Stimulated activated memory B cell treated with anti-CD40 and anti-IgM and Interleukin-4, amounts not matched to agents 10 μg/mL and 1 μg/mL and 100 μg/mL, for 72 hours (primary cell): ENCODE measurements at regions not wholly inside any gene's neighbourhood (a gene's known extent, or its start where the extent isn't known, plus 50 kb on each side); places are given as distances from the start of the nearest gene placed in this dataset.
"Not testable (repeated sequence)": the region's sequence is repeated elsewhere in the genome, so short reads cannot be mapped to it uniquely, and the experiment has no call there.

Experiments used
- ATAC-seq: fragments of 150-1000 bp; cut with Tn5 transposase; 2 replicates; pipeline ENCODE4 v1.10.0; 2021
- H3K27ac Mint-ChIP-seq: one replicate; pipeline ENCODE4 v1.8.0; 2022; ENCODE audit warnings: mild to moderate bottlenecking, mixed read lengths
- H3K27me3 Mint-ChIP-seq: one replicate; pipeline ENCODE4 v1.8.0; 2022; ENCODE audit warnings: mixed read lengths
- H3K36me3 Mint-ChIP-seq: one replicate; pipeline ENCODE4 v1.8.0; 2022; ENCODE audit warnings: mixed read lengths
- H3K4me1 Mint-ChIP-seq: one replicate; pipeline ENCODE4 v1.8.0; 2022; ENCODE audit warnings: mixed read lengths
- H3K4me3 Mint-ChIP-seq: one replicate; pipeline ENCODE4 v1.8.0; 2022; ENCODE audit warnings: mild to moderate bottlenecking, moderate library complexity, mixed read lengths
- H3K9me3 Mint-ChIP-seq: one replicate; pipeline ENCODE4 v1.8.0; 2022; ENCODE audit warnings: mixed read lengths

DNA sequence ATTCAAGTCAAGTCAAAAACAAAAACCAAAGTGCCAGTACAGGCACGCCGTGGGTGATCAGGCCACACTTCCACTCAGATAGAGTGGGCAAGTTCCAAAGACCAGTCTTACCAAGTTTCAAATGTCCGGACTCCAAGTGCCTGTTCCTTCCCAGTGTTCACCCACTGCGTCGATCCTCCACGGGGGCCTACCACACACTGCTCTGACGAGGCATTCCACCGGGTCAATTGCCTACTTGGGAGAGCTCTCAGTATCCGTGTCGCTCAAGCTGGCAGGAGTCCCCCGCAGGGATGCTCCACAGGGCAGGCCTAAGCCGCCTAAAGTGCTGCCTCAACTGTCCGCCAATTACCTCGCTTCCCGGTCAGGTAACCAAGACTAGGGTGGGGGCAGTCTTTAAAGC is 132.3 kb upstream of the CCZ1B start:
- Mint-ChIP-seq H3K9me3 (peaks cover 12% of the 10 kb centered on the region), H3K27me3 (peaks cover 32% of the 10 kb centered on the region), H3K36me3 (peaks cover 10% of the 10 kb centered on the region)
- H3K4me1 Mint-ChIP-seq, H3K4me3 Mint-ChIP-seq, H3K27ac Mint-ChIP-seq, ATAC-seq: not testable (repeated sequence)

DNA sequence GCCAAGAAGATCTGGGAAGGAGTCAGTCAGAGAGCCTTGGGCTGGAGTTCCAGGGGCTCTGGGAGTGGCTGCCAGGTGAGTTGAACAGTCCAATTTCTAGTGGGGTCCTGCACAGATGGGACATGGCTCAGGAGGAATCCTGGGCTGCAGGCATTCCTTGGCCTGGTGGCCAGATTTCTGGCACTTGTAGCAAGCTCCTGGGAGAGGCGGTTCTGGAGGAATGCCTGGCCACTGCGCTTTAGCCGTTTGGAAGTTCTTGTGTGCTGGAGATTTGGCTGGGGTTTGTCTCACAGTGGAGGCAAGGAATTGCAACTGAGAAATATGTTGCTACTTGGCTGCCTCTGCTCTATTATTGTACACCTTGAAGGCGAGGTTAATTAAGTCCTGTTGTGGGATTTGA is 133.9 kb upstream of the CCZ1B start:
- H3K4me3 Mint-ChIP-seq, ATAC-seq, H3K4me1 Mint-ChIP-seq, H3K27ac Mint-ChIP-seq: not testable (repeated sequence)
- peaks cover 10% of the 10 kb centered on the region for H3K36me3 Mint-ChIP-seq
- peaks cover 12% of the 10 kb centered on the region for H3K9me3 Mint-ChIP-seq
- H3K27me3 Mint-ChIP-seq = peaks cover 38% of the 10 kb centered on the region

DNA sequence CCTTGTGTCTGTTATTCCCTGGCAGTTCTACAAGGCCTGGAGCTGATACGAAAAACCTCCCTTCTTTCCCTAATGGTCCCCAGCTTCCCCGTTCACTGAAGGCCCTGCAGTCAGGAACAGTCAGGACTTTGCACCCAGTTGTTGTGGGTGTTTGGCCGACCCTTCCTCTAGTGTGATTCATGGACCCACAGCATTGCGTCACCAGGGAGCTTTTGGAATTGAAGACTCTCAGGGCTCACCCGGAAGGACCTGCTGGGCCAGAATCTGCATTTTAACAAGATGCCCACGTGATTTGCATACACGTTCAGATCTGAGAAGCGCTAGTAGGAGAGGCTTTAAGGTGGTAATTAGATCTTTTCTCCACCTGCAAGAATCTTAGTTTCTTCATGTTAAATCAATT is 136.8 kb upstream of the CCZ1B start:
- peaks cover 12% of the 10 kb centered on the region for H3K9me3 Mint-ChIP-seq
- ATAC-seq, H3K4me1 Mint-ChIP-seq, H3K27ac Mint-ChIP-seq, H3K4me3 Mint-ChIP-seq: not testable (repeated sequence)
- H3K36me3 Mint-ChIP-seq = peaks cover 10% of the 10 kb centered on the region
- H3K27me3 Mint-ChIP-seq = peaks cover 49% of the 10 kb centered on the region

DNA sequence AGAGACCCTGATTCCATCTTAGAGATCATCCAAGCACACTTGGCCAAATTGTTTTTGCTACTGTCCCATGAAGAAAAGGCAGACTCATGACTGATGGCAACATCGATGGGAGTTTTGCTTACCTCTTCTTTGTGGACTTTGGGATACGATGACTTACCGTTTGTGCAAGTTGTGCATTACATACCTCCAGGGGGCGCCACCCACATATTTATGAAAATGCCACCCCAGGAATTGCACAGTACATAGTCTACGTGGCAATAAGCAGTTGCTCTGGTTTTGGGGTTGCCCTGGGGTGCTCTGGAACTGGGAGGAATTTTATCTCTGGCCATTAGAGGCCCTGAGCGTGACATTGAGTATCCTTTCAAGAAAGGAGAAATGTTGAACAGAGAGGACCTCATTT is 139.0 kb upstream of the CCZ1B start:
- H3K27me3 Mint-ChIP-seq = peaks cover 35% of the 10 kb centered on the region
- H3K4me3 Mint-ChIP-seq, H3K27ac Mint-ChIP-seq, ATAC-seq, H3K4me1 Mint-ChIP-seq: not testable (repeated sequence)
- peaks cover 12% of the 10 kb centered on the region for H3K9me3 Mint-ChIP-seq
- peaks cover 10% of the 10 kb centered on the region for H3K36me3 Mint-ChIP-seq

DNA sequence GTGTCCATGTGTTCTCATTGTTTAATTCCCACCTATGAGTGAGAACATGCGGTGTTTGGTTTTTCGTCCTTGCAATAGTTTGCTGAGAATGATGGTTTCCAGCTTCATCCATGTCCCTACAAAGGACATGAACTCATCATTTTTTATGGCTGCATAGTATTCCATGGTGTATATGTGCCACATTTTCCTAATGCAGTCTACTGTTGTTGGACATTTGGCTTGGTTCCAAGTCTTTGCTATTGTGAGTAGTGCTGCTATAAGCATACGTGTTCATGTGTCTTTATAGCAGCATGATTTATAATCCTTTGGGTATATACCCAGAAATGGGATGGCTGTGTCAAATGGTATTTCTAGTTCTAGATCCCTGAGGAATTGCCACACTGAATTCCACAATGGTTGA is 144.1 kb upstream of the CCZ1B start:
- H3K27ac Mint-ChIP-seq, H3K36me3 Mint-ChIP-seq, H3K4me1 Mint-ChIP-seq, H3K4me3 Mint-ChIP-seq, H3K9me3 Mint-ChIP-seq, ATAC-seq: not testable (repeated sequence)
- peaks cover 10% of the 10 kb centered on the region for H3K27me3 Mint-ChIP-seq

DNA sequence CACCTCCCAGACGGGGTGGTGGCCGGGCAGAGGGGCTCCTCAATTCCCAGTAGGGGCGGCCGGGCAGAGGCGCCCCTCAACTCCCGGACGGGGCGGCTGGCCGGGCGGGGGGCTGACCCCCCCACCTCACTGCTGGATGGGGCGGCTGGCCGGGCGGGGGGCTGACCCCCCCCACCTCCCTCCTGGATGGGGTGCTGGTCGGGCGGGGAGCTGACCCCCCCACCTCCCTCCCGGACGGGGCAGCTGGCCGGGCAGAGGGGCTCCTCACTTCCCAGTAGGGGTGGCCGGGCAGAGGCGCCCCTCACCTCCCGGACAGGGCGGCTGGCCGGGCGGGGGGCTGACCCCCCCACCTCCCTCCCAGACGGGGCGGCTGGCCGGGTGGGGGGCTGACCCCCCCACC is 148.8 kb upstream of the CCZ1B start:
- not testable (repeated sequence) for H3K4me1 Mint-ChIP-seq, ATAC-seq, H3K4me3 Mint-ChIP-seq, H3K9me3 Mint-ChIP-seq, H3K36me3 Mint-ChIP-seq, H3K27ac Mint-ChIP-seq
- peaks cover 23% of the 10 kb centered on the region for H3K27me3 Mint-ChIP-seq

DNA sequence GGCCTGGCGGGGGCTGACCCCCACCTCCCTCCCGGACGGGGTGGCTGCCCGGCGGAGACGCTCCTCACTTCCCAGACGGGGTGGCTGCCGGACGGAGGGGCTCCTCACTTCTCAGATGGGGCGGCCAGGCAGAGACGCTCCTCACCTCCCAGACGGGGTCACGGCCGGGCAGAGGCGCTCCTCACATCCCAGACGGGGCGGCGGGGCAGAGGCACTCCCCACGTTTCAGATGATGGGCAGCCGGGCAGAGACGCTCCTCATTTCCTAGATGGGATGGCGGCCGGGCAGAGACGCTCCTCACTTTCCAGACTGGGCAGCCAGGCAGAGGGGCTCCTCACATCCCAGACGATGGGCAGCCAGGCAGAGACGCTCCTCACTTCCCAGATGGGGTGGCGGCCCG is 149.3 kb upstream of the CCZ1B start:
- H3K36me3 Mint-ChIP-seq, H3K4me3 Mint-ChIP-seq, ATAC-seq, H3K9me3 Mint-ChIP-seq, H3K27ac Mint-ChIP-seq, H3K4me1 Mint-ChIP-seq: not testable (repeated sequence)
- H3K27me3 Mint-ChIP-seq = peaks cover 24% of the 10 kb centered on the region

DNA sequence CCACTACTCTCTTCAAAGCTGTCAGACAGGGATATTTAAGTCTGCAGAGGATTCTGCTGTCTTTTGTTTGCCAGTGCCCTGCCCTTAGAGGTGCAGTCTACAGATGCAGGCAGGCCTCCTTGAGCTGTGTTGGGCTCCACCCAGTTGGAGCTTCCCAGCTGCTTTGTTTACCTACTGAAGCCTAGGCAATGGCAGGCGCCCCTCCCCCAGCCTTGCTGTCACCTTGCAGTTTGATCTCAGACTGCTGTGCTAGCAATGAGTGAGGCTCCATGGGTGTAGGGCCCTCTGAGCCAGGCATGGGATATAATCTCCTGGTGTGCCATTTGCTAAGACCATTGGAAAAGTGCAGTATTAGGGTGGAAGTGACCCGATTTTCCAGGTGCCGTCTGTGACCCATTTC is 151.3 kb upstream of the CCZ1B start:
- H3K4me1 Mint-ChIP-seq = not testable (repeated sequence)

DNA sequence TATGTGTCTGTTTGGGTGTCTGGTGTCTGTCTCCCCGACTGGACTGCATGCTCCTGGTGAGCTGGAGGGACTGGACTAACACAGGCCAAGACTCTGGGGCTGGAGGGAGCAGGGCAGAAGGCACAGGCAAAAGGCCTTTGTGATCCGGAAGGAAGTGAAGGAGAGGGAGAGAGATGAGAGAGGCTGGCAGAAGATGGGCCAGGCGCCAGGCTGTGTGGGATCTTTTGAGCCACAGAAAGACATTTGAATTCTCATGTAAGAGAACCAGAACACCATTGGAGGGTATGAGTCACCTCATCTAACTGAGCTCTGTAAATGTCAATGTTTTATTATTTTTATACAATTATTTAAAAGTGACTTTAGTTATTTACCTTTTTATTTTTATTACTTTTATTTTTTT is 152.3 kb upstream of the CCZ1B start:
- ATAC-seq, H3K36me3 Mint-ChIP-seq, H3K4me1 Mint-ChIP-seq, H3K27ac Mint-ChIP-seq, H3K4me3 Mint-ChIP-seq, H3K9me3 Mint-ChIP-seq: not testable (repeated sequence)
- H3K27me3 Mint-ChIP-seq = peaks cover 40% of the 10 kb centered on the region

More for the DNA sequence above, 151.3 kb upstream of the CCZ1B start:
- ATAC-seq, H3K36me3 Mint-ChIP-seq, H3K9me3 Mint-ChIP-seq, H3K27ac Mint-ChIP-seq, H3K4me3 Mint-ChIP-seq: not testable (repeated sequence)
- peaks cover 31% of the 10 kb centered on the region for H3K27me3 Mint-ChIP-seq

DNA sequence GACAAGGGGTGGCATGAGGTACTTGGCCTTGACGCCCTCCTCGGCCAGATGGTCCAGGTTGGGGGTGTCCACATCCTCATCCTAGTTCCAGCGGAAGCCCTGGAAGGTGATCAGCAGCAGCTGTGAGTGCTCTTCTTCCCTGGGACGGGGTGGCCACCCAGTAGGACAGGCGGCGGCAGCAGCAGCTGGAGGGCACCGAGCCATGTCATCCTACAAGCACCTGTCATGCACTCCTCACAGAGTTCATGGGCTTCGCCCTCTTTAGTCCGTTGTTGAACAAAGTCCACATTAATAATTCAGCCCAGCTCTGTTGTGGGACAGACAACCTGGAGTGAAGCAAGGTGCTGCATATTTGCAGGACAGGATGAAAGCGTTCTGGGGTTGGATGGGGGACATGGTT is 153.4 kb upstream of the CCZ1B start:
- H3K27ac Mint-ChIP-seq, H3K4me1 Mint-ChIP-seq, ATAC-seq, H3K4me3 Mint-ChIP-seq, H3K36me3 Mint-ChIP-seq, H3K9me3 Mint-ChIP-seq: not testable (repeated sequence)
- H3K27me3 Mint-ChIP-seq = peaks cover 47% of the 10 kb centered on the region

DNA sequence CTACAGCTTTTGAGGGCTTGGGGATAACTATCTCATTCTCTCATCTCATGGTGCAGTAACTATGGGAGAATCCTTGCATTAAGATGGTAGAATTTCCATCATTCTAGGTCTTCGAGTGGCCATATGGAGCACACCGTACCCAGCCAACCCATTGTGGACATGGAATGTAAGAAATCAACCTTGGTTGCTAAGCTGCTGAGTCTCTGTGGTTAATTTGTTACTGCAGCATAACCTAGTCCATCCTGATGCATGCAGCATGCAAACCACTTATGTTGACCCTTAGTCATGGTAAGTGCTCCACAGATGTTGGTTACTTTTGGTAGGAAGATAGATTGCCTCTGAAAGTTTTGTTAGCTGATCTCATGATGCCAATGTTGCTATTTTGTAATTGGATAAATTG is 156.3 kb upstream of the CCZ1B start:
- not testable (repeated sequence) for H3K4me3 Mint-ChIP-seq, ATAC-seq, H3K27ac Mint-ChIP-seq, H3K36me3 Mint-ChIP-seq, H3K4me1 Mint-ChIP-seq, H3K9me3 Mint-ChIP-seq
- H3K27me3 Mint-ChIP-seq = peaks cover 55% of the 10 kb centered on the region

DNA sequence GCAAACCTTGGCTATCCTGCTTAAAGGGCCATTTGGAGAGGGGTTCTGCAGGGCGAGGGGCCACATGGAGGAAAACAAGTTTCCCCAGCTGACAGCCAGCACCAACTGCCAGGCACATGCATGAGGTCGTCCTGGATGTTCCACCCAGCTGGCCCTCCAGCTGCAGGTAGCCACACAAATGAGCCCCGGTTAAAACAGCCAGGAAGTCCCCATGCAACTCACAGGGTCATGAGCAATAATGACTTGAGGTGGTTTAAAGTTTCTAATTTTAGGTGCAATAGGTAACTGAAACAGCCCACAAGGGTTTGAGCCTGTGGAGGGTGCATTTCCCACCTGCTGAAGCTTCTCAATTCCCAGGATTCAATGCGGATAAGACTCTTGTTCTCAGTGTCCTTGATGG is 160.8 kb upstream of the CCZ1B start:
- not testable (repeated sequence) for H3K27ac Mint-ChIP-seq, H3K36me3 Mint-ChIP-seq, H3K4me3 Mint-ChIP-seq, ATAC-seq, H3K9me3 Mint-ChIP-seq
- H3K27me3 Mint-ChIP-seq = peaks cover 40% of the 10 kb centered on the region
- H3K4me1 Mint-ChIP-seq = peaks cover 11% of the 10 kb centered on the region

DNA sequence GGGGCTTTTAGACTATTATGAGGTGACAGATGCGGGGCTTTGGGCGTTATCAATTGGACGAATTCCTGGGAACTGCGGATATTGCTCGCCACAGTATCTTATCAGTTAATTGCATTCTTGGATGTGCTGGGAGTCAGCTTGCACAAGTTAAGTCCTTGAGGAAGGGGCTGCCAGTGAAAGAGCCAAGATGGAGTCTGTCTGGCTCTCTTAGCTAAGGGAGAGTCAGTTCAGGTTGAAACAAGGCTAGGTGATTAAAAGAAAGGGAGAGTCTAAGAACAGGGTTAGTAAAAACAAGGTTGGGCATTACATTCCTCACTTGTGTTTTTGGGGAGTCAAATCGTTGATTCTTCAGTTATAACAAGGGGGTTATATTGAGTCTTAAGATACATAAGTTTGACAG is 162.5 kb upstream of the CCZ1B start:
- H3K27me3 Mint-ChIP-seq = peaks cover 33% of the 10 kb centered on the region
- H3K4me3 Mint-ChIP-seq, ATAC-seq, H3K36me3 Mint-ChIP-seq, H3K9me3 Mint-ChIP-seq, H3K27ac Mint-ChIP-seq: not testable (repeated sequence)
- H3K4me1 Mint-ChIP-seq = peaks cover 11% of the 10 kb centered on the region

DNA sequence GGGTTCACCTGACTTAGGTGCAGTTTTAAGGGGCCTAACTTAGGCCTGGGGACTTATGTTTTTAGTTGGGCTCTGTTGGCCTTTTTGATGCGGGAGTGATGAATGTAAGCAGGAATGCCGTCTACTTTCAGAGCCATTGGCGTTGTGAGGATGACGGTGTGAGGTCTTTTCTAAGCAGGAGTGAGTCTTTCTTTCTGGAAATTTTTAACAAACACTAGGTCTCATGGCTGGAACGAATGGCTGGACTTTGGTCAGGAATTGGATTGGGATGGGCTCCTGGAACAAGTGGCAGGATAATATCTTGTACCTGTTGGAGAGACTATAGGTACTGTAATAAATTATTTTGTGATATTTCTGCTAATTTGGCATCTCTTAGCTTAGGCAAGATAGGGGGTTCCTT is 163.9 kb upstream of the CCZ1B start:
- not testable (repeated sequence) for H3K4me3 Mint-ChIP-seq, H3K27ac Mint-ChIP-seq, ATAC-seq, H3K36me3 Mint-ChIP-seq, H3K9me3 Mint-ChIP-seq
- Mint-ChIP-seq H3K27me3 (peaks cover 24% of the 10 kb centered on the region), H3K4me1 (peaks cover 11% of the 10 kb centered on the region)

DNA sequence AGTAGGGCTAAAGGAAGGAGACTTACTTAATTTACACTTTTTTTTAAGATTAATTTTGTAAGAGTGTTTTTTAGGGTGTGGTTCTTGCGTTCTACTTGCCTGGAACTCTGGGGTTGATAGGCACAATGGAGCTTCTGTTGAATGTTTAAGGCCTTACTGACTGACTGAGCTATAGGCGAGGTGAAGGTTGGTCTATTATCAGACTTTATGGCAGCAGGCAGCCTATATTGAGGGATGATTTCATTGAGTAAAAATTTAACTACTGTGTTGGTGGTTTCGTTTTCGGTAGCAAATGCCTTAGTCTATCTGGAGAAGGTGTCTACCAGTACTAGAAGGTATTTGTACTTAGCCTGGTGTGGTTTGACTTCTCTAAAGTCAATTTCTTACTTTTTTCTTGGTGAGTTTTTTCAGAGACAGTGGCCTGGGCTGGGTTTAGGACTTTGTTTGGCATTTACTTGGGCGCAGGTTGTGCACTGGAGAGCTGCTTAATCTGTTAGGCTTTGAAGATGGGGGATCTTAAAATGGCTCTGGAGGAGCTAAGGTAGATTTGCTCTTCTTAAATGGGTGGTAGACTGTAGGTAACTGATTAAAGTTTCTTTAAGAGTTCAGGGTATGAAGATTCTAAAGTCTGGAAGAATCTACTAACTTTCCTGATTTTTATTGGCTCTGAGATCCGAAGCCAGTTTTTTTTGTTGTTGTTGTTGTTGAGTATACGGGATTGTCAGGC is 164.5 kb upstream of the CCZ1B start:
- not testable (repeated sequence) for H3K36me3 Mint-ChIP-seq, H3K4me3 Mint-ChIP-seq, H3K9me3 Mint-ChIP-seq, H3K27ac Mint-ChIP-seq, ATAC-seq
- peaks cover 11% of the 10 kb centered on the region for H3K4me1 Mint-ChIP-seq
- H3K27me3 Mint-ChIP-seq = peaks cover 22% of the 10 kb centered on the region

DNA sequence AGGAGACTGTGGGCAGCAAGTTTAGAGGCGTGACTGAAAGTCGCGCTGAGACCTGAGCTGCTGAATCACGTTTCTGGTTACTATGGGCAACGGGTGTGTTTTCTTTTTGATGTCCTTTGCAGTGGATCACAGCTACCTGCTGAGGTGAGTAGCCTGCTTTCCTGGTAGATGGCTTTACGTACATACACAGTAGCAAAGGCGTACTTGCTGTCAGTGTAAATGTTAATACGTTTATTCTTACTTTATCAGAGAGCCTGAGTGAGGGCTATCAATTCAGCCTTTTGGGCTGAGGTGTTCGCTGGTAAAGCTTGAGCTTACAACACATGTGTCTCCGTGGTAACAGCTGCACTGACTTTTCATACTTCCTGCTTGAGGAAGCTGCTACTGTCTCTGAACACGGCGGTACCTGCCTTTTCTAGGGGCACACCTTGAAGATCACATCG is 165.1 kb upstream of the CCZ1B start:
- peaks cover 11% of the 10 kb centered on the region for H3K4me1 Mint-ChIP-seq
- not testable (repeated sequence) for H3K4me3 Mint-ChIP-seq, ATAC-seq, H3K36me3 Mint-ChIP-seq, H3K9me3 Mint-ChIP-seq, H3K27ac Mint-ChIP-seq
- H3K27me3 Mint-ChIP-seq = peaks cover 22% of the 10 kb centered on the region

DNA sequence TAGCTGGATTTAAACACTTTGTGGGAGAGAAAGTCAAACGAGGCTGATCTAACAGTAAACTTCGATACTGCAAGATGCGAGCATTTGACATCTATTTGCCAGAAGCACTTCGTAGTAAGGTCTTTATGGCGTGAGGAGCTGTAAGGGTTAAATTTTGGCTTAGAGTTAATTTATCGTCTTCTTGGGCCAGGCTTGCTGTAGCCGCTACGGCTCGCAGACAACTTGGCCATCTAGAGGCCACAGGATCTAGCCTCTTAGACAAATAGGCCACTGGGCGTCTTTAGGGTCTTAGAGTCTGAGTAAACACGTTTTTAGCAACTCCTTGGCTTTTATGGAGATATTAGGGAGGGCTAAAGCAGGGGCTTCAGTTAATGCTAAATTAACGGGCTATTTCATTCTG is 165.6 kb upstream of the CCZ1B start:
- not testable (repeated sequence) for H3K4me3 Mint-ChIP-seq, H3K36me3 Mint-ChIP-seq, ATAC-seq, H3K27ac Mint-ChIP-seq, H3K9me3 Mint-ChIP-seq
- Mint-ChIP-seq H3K27me3 (peaks cover 22% of the 10 kb centered on the region), H3K4me1 (peaks cover 11% of the 10 kb centered on the region)
